ENCODE measurements at regions not wholly inside any gene's neighbourhood (a gene's known extent, or its start where the extent isn't known, plus 50 kb on each side); places are given as distances from the start of the nearest gene placed in this dataset.

- Histone ChIP-seq H3K9me3 (no peaks in the 10 kb centered on the region), H3K4me2 (no peak overlapping the region), H3K4me1 (no peaks in the 10 kb centered on the region), H3K27ac (no peak overlapping the region), H3K4me3 (no peak overlapping the region)
- 63% methylated on average over 1 of the region's 1 CpG for WGBS (ENCODE audit: missing lambda C conversion rate)
- peak in 1 of 2 experiments; percentile 3 for DNase-seq (ENCODE audit: low read depth in 1 of 2, low spot score in 1 of 2)
- ATAC-seq: peak; percentile 43 to 56; a peak in 1 of 6 replicates
- TF ChIP-seq, protein P1, sequence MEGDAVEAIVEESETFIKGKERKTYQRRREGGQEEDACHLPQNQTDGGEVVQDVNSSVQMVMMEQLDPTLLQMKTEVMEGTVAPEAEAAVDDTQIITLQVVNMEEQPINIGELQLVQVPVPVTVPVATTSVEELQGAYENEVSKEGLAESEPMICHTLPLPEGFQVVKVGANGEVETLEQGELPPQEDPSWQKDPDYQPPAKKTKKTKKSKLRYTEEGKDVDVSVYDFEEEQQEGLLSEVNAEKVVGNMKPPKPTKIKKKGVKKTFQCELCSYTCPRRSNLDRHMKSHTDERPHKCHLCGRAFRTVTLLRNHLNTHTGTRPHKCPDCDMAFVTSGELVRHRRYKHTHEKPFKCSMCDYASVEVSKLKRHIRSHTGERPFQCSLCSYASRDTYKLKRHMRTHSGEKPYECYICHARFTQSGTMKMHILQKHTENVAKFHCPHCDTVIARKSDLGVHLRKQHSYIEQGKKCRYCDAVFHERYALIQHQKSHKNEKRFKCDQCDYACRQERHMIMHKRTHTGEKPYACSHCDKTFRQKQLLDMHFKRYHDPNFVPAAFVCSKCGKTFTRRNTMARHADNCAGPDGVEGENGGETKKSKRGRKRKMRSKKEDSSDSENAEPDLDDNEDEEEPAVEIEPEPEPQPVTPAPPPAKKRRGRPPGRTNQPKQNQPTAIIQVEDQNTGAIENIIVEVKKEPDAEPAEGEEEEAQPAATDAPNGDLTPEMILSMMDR (IDR thresholded peaks at IDR 0.05): no peak
- TF ChIP-seq MYC (IDR thresholded peaks at IDR 0.05; ENCODE audit: borderline replicate concordance, low read length) (no peak), NFE2L2 (conservative IDR thresholded peaks at IDR 0.05; ENCODE audit: low read length) (no peak), FOSL2 (IDR thresholded peaks at IDR 0.05) (no peak), FOSL2 (CRISPR knock-in tag; IDR thresholded peaks at IDR 0.05) (no peak)
- TF ChIP-seq, protein P2, sequence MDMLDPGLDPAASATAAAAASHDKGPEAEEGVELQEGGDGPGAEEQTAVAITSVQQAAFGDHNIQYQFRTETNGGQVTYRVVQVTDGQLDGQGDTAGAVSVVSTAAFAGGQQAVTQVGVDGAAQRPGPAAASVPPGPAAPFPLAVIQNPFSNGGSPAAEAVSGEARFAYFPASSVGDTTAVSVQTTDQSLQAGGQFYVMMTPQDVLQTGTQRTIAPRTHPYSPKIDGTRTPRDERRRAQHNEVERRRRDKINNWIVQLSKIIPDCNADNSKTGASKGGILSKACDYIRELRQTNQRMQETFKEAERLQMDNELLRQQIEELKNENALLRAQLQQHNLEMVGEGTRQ (IDR thresholded peaks at IDR 0.05): no peak
- no peak for FAIRE-seq
- ChIA-PET POLR2A (no interaction called here), CTCF (no interaction called here)
Measured at GRCh38 chr4:37742149-37742548, 56.0 kb upstream of the RELL1 start.

GRCh38 chr4:37741564-37741963, 55.4 kb upstream of the RELL1 start:
- POLR2A ChIA-PET: no interaction called here

More at GRCh38 chr4:37741564-37741963, 55.4 kb upstream of the RELL1 start:
- Histone ChIP-seq H3K4me3 (no peak overlapping the region), H3K4me1 (no peaks in the 10 kb centered on the region), H3K27ac (no peak overlapping the region), H3K4me2 (no peak overlapping the region), H3K9me3 (no peaks in the 10 kb centered on the region)
- DNase-seq (ENCODE audit: low read depth in 1 of 2, low spot score in 1 of 2) (no peak), FAIRE-seq (no peak), ATAC-seq (no peak)
- 88% methylated on average over 4 of the region's 4 CpGs for WGBS (ENCODE audit: missing lambda C conversion rate)
- TF ChIP-seq EP300 (IDR thresholded peaks at IDR 0.05): no peak
- TF ChIP-seq NPAS2 (CRISPR knock-in tag; IDR thresholded peaks at IDR 0.05; ENCODE audit: borderline replicate concordance): no peak
- TF ChIP-seq EHF (CRISPR knock-in tag; IDR thresholded peaks at IDR 0.05): no peak
- TF ChIP-seq, protein P3, sequence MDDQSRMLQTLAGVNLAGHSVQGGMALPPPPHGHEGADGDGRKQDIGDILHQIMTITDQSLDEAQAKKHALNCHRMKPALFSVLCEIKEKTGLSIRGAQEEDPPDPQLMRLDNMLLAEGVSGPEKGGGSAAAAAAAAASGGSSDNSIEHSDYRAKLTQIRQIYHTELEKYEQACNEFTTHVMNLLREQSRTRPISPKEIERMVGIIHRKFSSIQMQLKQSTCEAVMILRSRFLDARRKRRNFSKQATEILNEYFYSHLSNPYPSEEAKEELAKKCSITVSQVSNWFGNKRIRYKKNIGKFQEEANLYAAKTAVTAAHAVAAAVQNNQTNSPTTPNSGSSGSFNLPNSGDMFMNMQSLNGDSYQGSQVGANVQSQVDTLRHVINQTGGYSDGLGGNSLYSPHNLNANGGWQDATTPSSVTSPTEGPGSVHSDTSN (IDR thresholded peaks at IDR 0.05): no peak
- no peak for TF ChIP-seq KDM1A (IDR thresholded peaks at IDR 0.05; ENCODE audit: low read depth)
- TF ChIP-seq ZSCAN20 (CRISPR knock-in tag; IDR thresholded peaks at IDR 0.05): no peak
- TF ChIP-seq, protein P4, sequence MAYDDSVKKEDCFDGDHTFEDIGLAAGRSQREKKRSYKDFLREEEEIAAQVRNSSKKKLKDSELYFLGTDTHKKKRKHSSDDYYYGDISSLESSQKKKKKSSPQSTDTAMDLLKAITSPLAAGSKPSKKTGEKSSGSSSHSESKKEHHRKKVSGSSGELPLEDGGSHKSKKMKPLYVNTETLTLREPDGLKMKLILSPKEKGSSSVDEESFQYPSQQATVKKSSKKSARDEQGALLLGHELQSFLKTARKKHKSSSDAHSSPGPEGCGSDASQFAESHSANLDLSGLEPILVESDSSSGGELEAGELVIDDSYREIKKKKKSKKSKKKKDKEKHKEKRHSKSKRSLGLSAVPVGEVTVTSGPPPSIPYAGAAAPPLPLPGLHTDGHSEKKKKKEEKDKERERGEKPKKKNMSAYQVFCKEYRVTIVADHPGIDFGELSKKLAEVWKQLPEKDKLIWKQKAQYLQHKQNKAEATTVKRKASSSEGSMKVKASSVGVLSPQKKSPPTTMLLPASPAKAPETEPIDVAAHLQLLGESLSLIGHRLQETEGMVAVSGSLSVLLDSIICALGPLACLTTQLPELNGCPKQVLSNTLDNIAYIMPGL (CRISPR knock-in tag; IDR thresholded peaks at IDR 0.05; ENCODE audit: borderline replicate concordance): no peak
- no peak for TF ChIP-seq KDM5A (IDR thresholded peaks at IDR 0.05)
- TF ChIP-seq ATOH8 (CRISPR knock-in tag; IDR thresholded peaks at IDR 0.05; ENCODE audit: low read depth): no peak
- TF ChIP-seq, protein P2 (IDR thresholded peaks at IDR 0.05): no peak
- no peak for TF ChIP-seq RCOR1 (IDR thresholded peaks at IDR 0.05; ENCODE audit: low read depth, low read length)
- no peak for TF ChIP-seq GATA3 (IDR thresholded peaks at IDR 0.05; ENCODE audit: borderline replicate concordance)
- no peak for TF ChIP-seq RFX5 (IDR thresholded peaks at IDR 0.05)
- no peak for TF ChIP-seq JUNB (IDR thresholded peaks at IDR 0.05)
- TF ChIP-seq MAZ (IDR thresholded peaks at IDR 0.05; ENCODE audit: borderline replicate concordance, low read depth, low read length): no peak
- TF ChIP-seq ESRRA (IDR thresholded peaks at IDR 0.05; ENCODE audit: borderline replicate concordance, low read length): no peak
- CTCF ChIA-PET: no interaction called here

Measured in A549 (cell line).